ENCODE measurements at regions not wholly inside any gene's neighbourhood (a gene's known extent, or its start where the extent isn't known, plus 50 kb on each side); places are given as distances from the start of the nearest gene placed in this dataset.

DNA sequence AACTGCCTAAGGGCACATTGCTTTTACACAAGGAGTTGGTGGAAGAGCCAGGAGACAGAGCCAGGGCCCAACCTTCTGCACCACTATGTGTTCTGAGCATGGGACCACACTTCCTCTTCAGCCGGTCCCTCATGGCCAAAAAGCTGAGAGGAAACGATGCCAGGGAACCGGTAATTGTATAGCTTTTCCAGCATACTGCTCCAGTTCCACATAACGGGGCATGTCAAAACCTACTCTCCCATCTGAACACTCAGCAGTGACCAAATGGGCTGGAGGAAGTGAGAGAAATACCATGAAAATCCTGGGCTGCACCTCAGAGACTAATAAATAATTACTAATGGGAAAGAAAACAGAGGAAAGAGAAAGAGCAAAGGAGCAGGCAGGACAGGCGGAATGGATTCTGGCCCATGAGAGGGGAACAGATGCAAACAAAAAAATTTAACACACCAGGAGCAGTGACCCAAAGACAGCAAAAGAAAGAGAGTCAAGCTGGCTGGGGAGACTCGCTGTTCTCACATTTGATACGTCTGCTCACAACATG lies 52.0 kb upstream of the BMP2 start:
- no peaks in the 10 kb centered on the region for H3K27me3 ChIP-seq
- H3K4me3 ChIP-seq, result no peak overlapping the region
- intact Hi-C loops (cut with DNase I), result no loop called here
- no peaks in the 10 kb centered on the region for H3K36me3 ChIP-seq
- no peak overlapping the region for H3K27ac ChIP-seq
- H3K4me1 ChIP-seq, result no peaks in the 10 kb centered on the region
- no peak for DNase-seq (ENCODE audit: low spot score in 2 of 2)
- TF ChIP-seq, protein P1, sequence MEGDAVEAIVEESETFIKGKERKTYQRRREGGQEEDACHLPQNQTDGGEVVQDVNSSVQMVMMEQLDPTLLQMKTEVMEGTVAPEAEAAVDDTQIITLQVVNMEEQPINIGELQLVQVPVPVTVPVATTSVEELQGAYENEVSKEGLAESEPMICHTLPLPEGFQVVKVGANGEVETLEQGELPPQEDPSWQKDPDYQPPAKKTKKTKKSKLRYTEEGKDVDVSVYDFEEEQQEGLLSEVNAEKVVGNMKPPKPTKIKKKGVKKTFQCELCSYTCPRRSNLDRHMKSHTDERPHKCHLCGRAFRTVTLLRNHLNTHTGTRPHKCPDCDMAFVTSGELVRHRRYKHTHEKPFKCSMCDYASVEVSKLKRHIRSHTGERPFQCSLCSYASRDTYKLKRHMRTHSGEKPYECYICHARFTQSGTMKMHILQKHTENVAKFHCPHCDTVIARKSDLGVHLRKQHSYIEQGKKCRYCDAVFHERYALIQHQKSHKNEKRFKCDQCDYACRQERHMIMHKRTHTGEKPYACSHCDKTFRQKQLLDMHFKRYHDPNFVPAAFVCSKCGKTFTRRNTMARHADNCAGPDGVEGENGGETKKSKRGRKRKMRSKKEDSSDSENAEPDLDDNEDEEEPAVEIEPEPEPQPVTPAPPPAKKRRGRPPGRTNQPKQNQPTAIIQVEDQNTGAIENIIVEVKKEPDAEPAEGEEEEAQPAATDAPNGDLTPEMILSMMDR (IDR thresholded peaks at IDR 0.05), result no peak
- H3K9me3 ChIP-seq, result no peaks in the 10 kb centered on the region

DNA sequence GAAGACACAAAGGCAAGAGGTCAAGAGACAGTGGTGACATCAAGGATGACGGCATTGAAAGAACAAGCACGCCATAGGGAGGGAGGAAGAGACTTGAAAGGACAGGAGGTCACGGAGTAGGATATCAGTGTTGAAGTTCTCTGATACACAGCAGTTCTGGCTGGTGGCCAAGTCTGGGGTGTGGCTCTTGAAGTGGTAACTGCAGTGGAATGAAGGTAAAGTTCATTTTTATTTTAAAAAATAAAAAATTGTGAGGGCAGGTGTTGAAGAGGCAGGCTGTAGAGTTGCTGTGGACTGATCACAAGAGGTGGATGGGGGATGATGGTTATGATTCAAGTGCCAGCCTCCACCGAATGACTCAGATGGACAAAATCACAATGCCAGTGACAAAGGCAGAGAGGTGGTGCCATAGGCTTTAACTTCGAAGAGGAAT lies 53.2 kb upstream of the BMP2 start:
- H3K27me3 ChIP-seq, result no peaks in the 10 kb centered on the region
- intact Hi-C loops (cut with DNase I), result no loop called here
- TF ChIP-seq, protein P1 (IDR thresholded peaks at IDR 0.05), result no peak

DNA sequence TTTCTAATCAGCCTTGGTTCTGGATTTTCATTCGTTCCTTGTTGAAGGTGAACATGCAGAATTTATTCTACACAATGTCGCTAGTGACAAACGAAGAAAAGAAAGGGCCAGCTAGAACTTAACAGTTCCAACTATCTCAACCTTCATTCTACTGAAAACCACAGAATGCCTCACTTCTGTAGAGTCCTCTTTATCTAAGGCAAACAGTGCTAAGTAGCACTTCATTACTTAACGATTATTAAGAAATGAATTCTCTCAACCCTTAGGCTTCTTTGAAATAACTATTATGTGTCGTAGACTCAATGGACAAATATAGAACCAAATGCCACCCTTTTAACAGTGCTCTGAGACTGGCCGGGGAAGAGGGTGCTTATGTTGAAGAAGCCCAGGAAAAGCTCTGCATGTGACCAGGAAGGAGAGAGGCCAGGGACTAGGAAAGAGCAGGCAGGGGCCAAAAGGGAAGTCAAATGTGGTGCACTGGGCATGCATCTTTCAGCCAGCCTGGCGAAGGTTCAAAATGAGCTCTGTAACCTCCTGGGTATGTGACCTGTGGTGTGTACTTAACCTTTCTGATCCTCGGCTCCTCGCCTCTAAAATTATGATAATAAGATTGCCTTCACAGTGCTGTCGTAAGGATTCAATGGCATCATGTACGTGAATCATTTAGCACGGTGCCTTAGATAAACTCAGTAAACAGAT lies 55.4 kb upstream of the BMP2 start:
- Histone ChIP-seq H3K4me1 (peaks cover 0 to 12% of the 10 kb centered on the region in 2 donors), H3K27ac (no peak overlapping the region), H3K4me3 (no peak overlapping the region), H3K9me3 (no peaks in the 10 kb centered on the region), H3K27me3 (no peaks in the 10 kb centered on the region), H3K36me3 (no peaks in the 10 kb centered on the region)
- TF ChIP-seq, protein P1 (IDR thresholded peaks at IDR 0.05), result no peak
- DNase-seq (ENCODE audit: low spot score in 2 of 2), result no peak
- intact Hi-C loops (cut with DNase I), result no loop called here

More for the DNA sequence above, 53.2 kb upstream of the BMP2 start:
- Histone ChIP-seq H3K4me1 (peaks cover 0 to 2% of the 10 kb centered on the region in 2 donors), H3K36me3 (no peaks in the 10 kb centered on the region), H3K27ac (no peak overlapping the region), H3K9me3 (no peaks in the 10 kb centered on the region), H3K4me3 (no peak overlapping the region)
- no peak for DNase-seq (ENCODE audit: low spot score in 2 of 2)

DNA sequence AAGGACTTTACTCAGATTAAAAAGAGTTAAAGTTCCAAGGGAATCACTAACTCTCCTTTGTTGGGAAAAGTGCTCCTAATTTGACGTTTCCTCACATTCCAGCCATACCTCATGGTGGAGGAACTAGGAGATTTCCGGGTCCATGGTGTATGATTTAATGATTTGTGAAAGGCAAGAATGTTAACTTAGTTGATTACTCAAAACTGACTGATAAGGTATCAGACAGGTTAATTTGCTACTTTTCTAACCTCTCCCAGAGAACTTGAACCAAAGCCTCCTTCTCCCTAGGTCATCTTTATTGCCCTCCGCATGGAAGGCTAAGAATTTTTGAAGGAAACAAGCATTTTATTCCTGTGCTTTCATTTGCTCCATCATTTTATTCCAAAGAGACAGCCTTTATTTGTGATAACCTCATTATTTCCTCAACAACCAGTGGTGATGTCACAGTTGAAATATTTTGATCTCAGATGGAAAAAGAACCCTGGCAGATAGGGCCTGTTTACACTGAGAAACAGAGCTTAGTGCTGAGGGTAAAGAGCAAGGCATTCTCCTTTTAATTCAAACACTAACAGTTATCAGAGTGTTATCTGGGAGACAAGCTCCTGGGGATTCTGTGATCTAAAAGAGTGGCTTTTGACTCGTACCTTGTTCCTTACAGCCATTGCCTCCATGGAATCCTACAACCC lies 57.4 kb upstream of the BMP2 start:
- peaks cover 0 to 14% of the 10 kb centered on the region in 2 donors for H3K4me1 ChIP-seq
- no peaks in the 10 kb centered on the region for H3K36me3 ChIP-seq
- DNase-seq (ENCODE audit: low spot score in 2 of 2), result no peak
- TF ChIP-seq, protein P1 (IDR thresholded peaks at IDR 0.05), result no peak
- intact Hi-C loops (cut with DNase I), result no loop called here
- no peak overlapping the region for H3K27ac ChIP-seq
- H3K9me3 ChIP-seq, result no peaks in the 10 kb centered on the region
- no peak overlapping the region for H3K4me3 ChIP-seq
- H3K27me3 ChIP-seq, result no peaks in the 10 kb centered on the region

DNA sequence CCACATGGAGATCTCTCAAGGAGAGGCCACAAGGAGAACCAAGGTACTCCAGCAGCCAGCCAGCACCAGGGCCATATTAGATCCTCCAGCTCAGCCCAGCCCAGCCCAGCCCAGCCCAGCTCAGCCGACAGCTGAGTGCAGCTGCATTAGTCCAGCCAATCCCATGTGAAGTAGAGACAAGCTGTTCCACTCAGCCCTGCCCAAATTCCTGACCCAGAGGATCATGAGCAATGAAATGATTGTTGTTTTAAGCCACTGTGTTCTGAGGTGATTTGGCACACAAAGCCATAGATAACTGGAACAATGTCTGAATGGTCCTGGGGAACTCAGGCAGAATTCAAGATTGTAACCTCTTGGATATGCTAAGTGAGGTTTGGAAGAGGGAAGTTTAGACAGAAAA lies 59.5 kb upstream of the BMP2 start:
- Histone ChIP-seq H3K4me1 (peaks cover 0 to 29% of the 10 kb centered on the region in 2 donors), H3K27ac (peak overlapping the region; percentile 2 to 22)

More for the DNA sequence above, 59.5 kb upstream of the BMP2 start:
- no peaks in the 10 kb centered on the region for H3K36me3 ChIP-seq
- no peaks in the 10 kb centered on the region for H3K9me3 ChIP-seq
- peak in 1 of 2 donors; percentile 72 for DNase-seq (ENCODE audit: low spot score in 2 of 2)
- TF ChIP-seq, protein P1 (IDR thresholded peaks at IDR 0.05), result no peak
- no peaks in the 10 kb centered on the region for H3K27me3 ChIP-seq
- intact Hi-C loops (cut with DNase I), result no loop called here
- H3K4me3 ChIP-seq, result no peak overlapping the region
